IMR-90 (cell line): ENCODE measurements at regions not wholly inside any gene's neighbourhood (a gene's known extent, or its start where the extent isn't known, plus 50 kb on each side); places are given as distances from the start of the nearest gene placed in this dataset.

Experiments used
- BHLHE40 ChIP-seq: fragments of 150-350 bp; IDR thresholded peaks from 2 replicates; pipeline ENCODE4 v1.6.1; 2016; ENCODE audit warnings: mild to moderate bottlenecking, low read depth, low read length
- CEBPB ChIP-seq: IDR thresholded peaks from 2 replicates; pipeline ENCODE4 v1.6.1; 2012; ENCODE audit warnings: low read depth, low read length, improper control_type of control experiment
- CHD1 ChIP-seq: IDR thresholded peaks from 2 replicates; pipeline ENCODE4 v1.6.1; 2012; ENCODE audit warnings: low read depth, low read length, improper control_type of control experiment
- MAFK ChIP-seq: IDR thresholded peaks from 2 replicates; pipeline ENCODE4 v1.6.1; 2012; ENCODE audit warnings: low read depth, low read length, improper control_type of control experiment
- MXI1 ChIP-seq: IDR thresholded peaks from 2 replicates; pipeline ENCODE4 v1.6.1; 2012; ENCODE audit warnings: low read depth, mild to moderate bottlenecking, low read length, moderate library complexity, borderline replicate concordance
- POLR2A ChIP-seq: IDR thresholded peaks from 2 replicates; pipeline ENCODE4 v1.6.1; 2012; ENCODE audit warnings: mild to moderate bottlenecking, low read depth, low read length
- RAD21 ChIP-seq: IDR thresholded peaks from 2 replicates; pipeline ENCODE4 v1.6.1; 2012; ENCODE audit warnings: low read length, improper control_type of control experiment
- RCOR1 ChIP-seq: IDR thresholded peaks from 2 replicates; pipeline ENCODE4 v1.6.1; 2012; ENCODE audit warnings: mild to moderate bottlenecking, low read length, improper control_type of control experiment; ENCODE audit not compliant: insufficient replicate concordance
- RFX5 ChIP-seq: IDR thresholded peaks from 2 replicates; pipeline ENCODE4 v1.8.0; 2012; ENCODE audit warnings: low read depth, mild to moderate bottlenecking, low read length, moderate library complexity
- SMC3 ChIP-seq: fragments of 150-350 bp; IDR thresholded peaks from 2 replicates; pipeline ENCODE4 v1.6.1; 2016; ENCODE audit warnings: low read depth, mild to moderate bottlenecking, antibody characterized with exemption, low read length, moderate library complexity
- TF ChIP-seq, protein P1 (sequence below): conservative IDR thresholded peaks from 2 replicates; pipeline ENCODE4 v1.5.1; 2012; ENCODE audit warnings: mild to moderate bottlenecking, low read depth, low read length, improper control_type of control experiment
- TF ChIP-seq, protein P2 (sequence below): fragments of 150-350 bp; IDR thresholded peaks from 2 replicates; pipeline ENCODE4 v1.6.1; 2016; ENCODE audit warnings: low read depth, mild to moderate bottlenecking, low read length, moderate library complexity, borderline replicate concordance
- TF ChIP-seq, protein P3 (sequence below): fragments of 150-350 bp; IDR thresholded peaks from 2 replicates; pipeline ENCODE4 v1.6.1; 2017; ENCODE audit warnings: mild to moderate bottlenecking, antibody characterized with exemption, low read length, low read depth

DNA sequence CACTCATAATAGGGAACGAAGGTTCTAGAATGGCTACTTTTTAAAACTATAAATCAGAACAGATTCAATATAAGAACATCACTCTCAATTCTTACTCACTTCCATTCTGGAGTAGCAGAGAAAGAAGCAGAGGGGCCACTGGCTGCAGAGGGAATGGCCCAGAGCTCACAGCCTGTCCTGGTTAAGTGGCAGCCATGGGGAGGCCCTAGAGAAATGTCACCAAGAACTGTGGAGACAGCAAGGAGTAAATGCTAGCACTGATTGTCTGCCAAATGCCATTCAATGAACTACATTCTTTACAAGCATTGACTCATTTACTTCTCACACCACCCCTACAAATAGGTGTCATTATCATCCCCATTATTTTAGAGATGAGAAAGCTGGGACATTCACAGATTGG lies 74.6 kb upstream of the KCNMA1 start:
- TF ChIP-seq, protein P1, sequence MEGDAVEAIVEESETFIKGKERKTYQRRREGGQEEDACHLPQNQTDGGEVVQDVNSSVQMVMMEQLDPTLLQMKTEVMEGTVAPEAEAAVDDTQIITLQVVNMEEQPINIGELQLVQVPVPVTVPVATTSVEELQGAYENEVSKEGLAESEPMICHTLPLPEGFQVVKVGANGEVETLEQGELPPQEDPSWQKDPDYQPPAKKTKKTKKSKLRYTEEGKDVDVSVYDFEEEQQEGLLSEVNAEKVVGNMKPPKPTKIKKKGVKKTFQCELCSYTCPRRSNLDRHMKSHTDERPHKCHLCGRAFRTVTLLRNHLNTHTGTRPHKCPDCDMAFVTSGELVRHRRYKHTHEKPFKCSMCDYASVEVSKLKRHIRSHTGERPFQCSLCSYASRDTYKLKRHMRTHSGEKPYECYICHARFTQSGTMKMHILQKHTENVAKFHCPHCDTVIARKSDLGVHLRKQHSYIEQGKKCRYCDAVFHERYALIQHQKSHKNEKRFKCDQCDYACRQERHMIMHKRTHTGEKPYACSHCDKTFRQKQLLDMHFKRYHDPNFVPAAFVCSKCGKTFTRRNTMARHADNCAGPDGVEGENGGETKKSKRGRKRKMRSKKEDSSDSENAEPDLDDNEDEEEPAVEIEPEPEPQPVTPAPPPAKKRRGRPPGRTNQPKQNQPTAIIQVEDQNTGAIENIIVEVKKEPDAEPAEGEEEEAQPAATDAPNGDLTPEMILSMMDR: no peak
- TF ChIP-seq, protein P2, sequence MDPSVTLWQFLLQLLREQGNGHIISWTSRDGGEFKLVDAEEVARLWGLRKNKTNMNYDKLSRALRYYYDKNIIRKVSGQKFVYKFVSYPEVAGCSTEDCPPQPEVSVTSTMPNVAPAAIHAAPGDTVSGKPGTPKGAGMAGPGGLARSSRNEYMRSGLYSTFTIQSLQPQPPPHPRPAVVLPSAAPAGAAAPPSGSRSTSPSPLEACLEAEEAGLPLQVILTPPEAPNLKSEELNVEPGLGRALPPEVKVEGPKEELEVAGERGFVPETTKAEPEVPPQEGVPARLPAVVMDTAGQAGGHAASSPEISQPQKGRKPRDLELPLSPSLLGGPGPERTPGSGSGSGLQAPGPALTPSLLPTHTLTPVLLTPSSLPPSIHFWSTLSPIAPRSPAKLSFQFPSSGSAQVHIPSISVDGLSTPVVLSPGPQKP: no peak
- no peak for TF ChIP-seq POLR2A
- no peak for TF ChIP-seq RCOR1
- TF ChIP-seq, protein P3, sequence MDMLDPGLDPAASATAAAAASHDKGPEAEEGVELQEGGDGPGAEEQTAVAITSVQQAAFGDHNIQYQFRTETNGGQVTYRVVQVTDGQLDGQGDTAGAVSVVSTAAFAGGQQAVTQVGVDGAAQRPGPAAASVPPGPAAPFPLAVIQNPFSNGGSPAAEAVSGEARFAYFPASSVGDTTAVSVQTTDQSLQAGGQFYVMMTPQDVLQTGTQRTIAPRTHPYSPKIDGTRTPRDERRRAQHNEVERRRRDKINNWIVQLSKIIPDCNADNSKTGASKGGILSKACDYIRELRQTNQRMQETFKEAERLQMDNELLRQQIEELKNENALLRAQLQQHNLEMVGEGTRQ: no peak
- TF ChIP-seq CHD1: no peak
- no peak for TF ChIP-seq BHLHE40
- no peak for TF ChIP-seq CEBPB
- no peak for TF ChIP-seq MAFK
- no peak for TF ChIP-seq RFX5
- TF ChIP-seq MXI1: no peak
- TF ChIP-seq RAD21: no peak
- TF ChIP-seq SMC3: no peak
